DMS153 treated with DMSO at 0.1 percent for 48 hours (cell line): ENCODE measurements at regions not wholly inside any gene's neighbourhood (a gene's known extent, or its start where the extent isn't known, plus 50 kb on each side); places are given as distances from the start of the nearest gene placed in this dataset.

Experiments
- DNase-seq: peaks from one replicate; lab custom pipeline; 2025; ENCODE audit not compliant: unreplicated experiment; lab: John Stamatoyannopoulos, UW

GRCh38 chr1:104929280-104929679 lies 1179.6 kb downstream of the AMY1C start:
- no peak for DNase-seq

GRCh38 chr1:104932030-104932915 lies 1182.6 kb downstream of the AMY1C start:
- DNase-seq, result no peak

GRCh38 chr1:104932949-104933679 lies 1183.4 kb downstream of the AMY1C start:
- DNase-seq, result no peak

GRCh38 chr1:104933846-104934245 lies 1184.1 kb downstream of the AMY1C start:
- DNase-seq, result no peak

- no peak for DNase-seq
These were observed 1195.7 kb downstream of the AMY1C start for GRCh38 chr1:104945406-104945805.

- no peak for DNase-seq
These were observed 1197.0 kb downstream of the AMY1C start for GRCh38 chr1:104946558-104947210.

- no peak for DNase-seq
These were observed 1203.9 kb downstream of the AMY1C start for GRCh38 chr1:104953555-104953954.

- DNase-seq, result no peak
These were observed 1223.8 kb downstream of the AMY1C start for GRCh38 chr1:104973516-104973915.

- no peak for DNase-seq
These were observed 1230.0 kb downstream of the AMY1C start for GRCh38 chr1:104979651-104980050.

GRCh38 chr1:104987210-104987609 lies 1237.5 kb downstream of the AMY1C start:
- DNase-seq, result no peak

- DNase-seq, result no peak
These were observed 1239.3 kb downstream of the AMY1C start for GRCh38 chr1:104989012-104989411.

GRCh38 chr1:104991702-104992101 lies 1242.0 kb downstream of the AMY1C start:
- peak; percentile 57 for DNase-seq

- DNase-seq, result no peak
These were observed 1251.1 kb downstream of the AMY1C start for GRCh38 chr1:105000793-105001192.

GRCh38 chr1:105004515-105004914 lies 1254.8 kb downstream of the AMY1C start:
- DNase-seq, result no peak

- no peak for DNase-seq
These were observed 1256.0 kb downstream of the AMY1C start for GRCh38 chr1:105005594-105006195.

GRCh38 chr1:105017587-105017986 lies 1267.9 kb downstream of the AMY1C start:
- DNase-seq, result no peak

GRCh38 chr1:105023719-105024118 lies 1274.0 kb downstream of the AMY1C start:
- no peak for DNase-seq

GRCh38 chr1:105027838-105028471 lies 1278.3 kb downstream of the AMY1C start:
- no peak for DNase-seq

- no peak for DNase-seq
These were observed 1322.7 kb downstream of the AMY1C start for GRCh38 chr1:105072446-105072845.

- no peak for DNase-seq
These were observed 1323.2 kb downstream of the AMY1C start for GRCh38 chr1:105072850-105073249.

- no peak for DNase-seq
These were observed 1324.0 kb downstream of the AMY1C start for GRCh38 chr1:105073660-105074059.
